ENCODE measurements at regions not wholly inside any gene's neighbourhood (a gene's known extent, or its start where the extent isn't known, plus 50 kb on each side); places are given as distances from the start of the nearest gene placed in this dataset.

- no peaks in the 10 kb centered on the region for H3K36me3 ChIP-seq (replicated peaks in 1 of 2)
- no peak for TF ChIP-seq CTCF (IDR thresholded peaks at IDR 0.05)
- TF ChIP-seq POLR2A (IDR thresholded peaks at IDR 0.05), result no peak
- peaks cover 0 to 8% (median 3%) of the 10 kb centered on the region in 3 donors for H3K9me3 ChIP-seq (replicated peaks in 1 of 3)
- intact Hi-C loops (cut with DNase I), result no loop called here
- H3K4me3 ChIP-seq, result no peak overlapping the region
- 16 to 63% (median 43%) methylated on average over 1 of the region's 1 CpG for WGBS, 4 donors
- no peak for DNase-seq
- H3K27me3 ChIP-seq, result no peaks in the 10 kb centered on the region
- H3K27ac ChIP-seq, result no peak overlapping the region
- no peaks in the 10 kb centered on the region for H3K4me1 ChIP-seq (replicated peaks in 1 of 2)
These were observed 387.7 kb downstream of the PAX1 start for GRCh38 chr20:22093122-22093521.

- 78 to 89% (median 83%) methylated on average over 4 of the region's 4 CpGs for WGBS, 4 donors
- Histone ChIP-seq H3K27ac (no peak overlapping the region), H3K27me3 (no peaks in the 10 kb centered on the region), H3K4me3 (no peak overlapping the region), H3K9me3 (replicated peaks in 1 of 3) (peaks cover 0 to 8% (median 5%) of the 10 kb centered on the region in 3 donors), H3K36me3 (replicated peaks in 1 of 2) (no peaks in the 10 kb centered on the region), H3K4me1 (replicated peaks in 1 of 2) (no peaks in the 10 kb centered on the region)
- intact Hi-C loops (cut with DNase I), result no loop called here
- DNase-seq, result no peak
- TF ChIP-seq CTCF (IDR thresholded peaks at IDR 0.05) (no peak), POLR2A (IDR thresholded peaks at IDR 0.05) (no peak)
These were observed 383.4 kb downstream of the PAX1 start for GRCh38 chr20:22088882-22089281.

GRCh38 chr20:22080985-22081384 is 375.5 kb downstream of the PAX1 start:
- Histone ChIP-seq H3K9me3 (replicated peaks in 1 of 3) (no peaks in the 10 kb centered on the region), H3K27ac (no peak overlapping the region), H3K27me3 (no peaks in the 10 kb centered on the region), H3K4me3 (no peak overlapping the region), H3K36me3 (replicated peaks in 1 of 2) (no peaks in the 10 kb centered on the region), H3K4me1 (replicated peaks in 1 of 2) (no peaks in the 10 kb centered on the region)
- intact Hi-C loops (cut with DNase I), result no loop called here
- DNase-seq, result no peak
- WGBS, 4 donors, result 0 to 34% (median 28%) methylated on average over 1 of the region's 1 CpG
- TF ChIP-seq POLR2A (IDR thresholded peaks at IDR 0.05) (no peak), CTCF (IDR thresholded peaks at IDR 0.05) (no peak)

- no peak for DNase-seq
- intact Hi-C loops (cut with DNase I), result no loop called here
- Histone ChIP-seq H3K27me3 (no peaks in the 10 kb centered on the region), H3K36me3 (replicated peaks in 1 of 2) (no peaks in the 10 kb centered on the region), H3K4me3 (no peak overlapping the region), H3K9me3 (replicated peaks in 1 of 3) (no peaks in the 10 kb centered on the region), H3K27ac (no peak overlapping the region), H3K4me1 (replicated peaks in 1 of 2) (no peaks in the 10 kb centered on the region)
- no peak for TF ChIP-seq POLR2A (IDR thresholded peaks at IDR 0.05)
- TF ChIP-seq CTCF (IDR thresholded peaks at IDR 0.05), result no peak
- WGBS, 4 donors, result 71 to 84% (median 80%) methylated on average over 1 of the region's 1 CpG
These were observed 369.2 kb downstream of the PAX1 start for GRCh38 chr20:22074635-22075034.
